ENCODE measurements at regions not wholly inside any gene's neighbourhood (a gene's known extent, or its start where the extent isn't known, plus 50 kb on each side); places are given as distances from the start of the nearest gene placed in this dataset.
"Not testable (repeated sequence)": the region's sequence is repeated elsewhere in the genome, so short reads cannot be mapped to it uniquely, and the experiment has no call there.

GRCh38 chr16:5158494-5158893 lies 60.9 kb upstream of the EEF2KMT start:
- DNase-seq = no peak

- not testable (repeated sequence) for DNase-seq
Measured at GRCh38 chr16:5156486-5156885, 58.9 kb upstream of the EEF2KMT start.

GRCh38 chr16:5154006-5154405 lies 56.4 kb upstream of the EEF2KMT start:
- DNase-seq = not testable (repeated sequence)

- not testable (repeated sequence) for DNase-seq
Measured at GRCh38 chr16:5151409-5151808, 53.8 kb upstream of the EEF2KMT start.

Measured in suppressor macrophage treated with lipopolysaccharide for 4 hours (primary cell).